ENCODE measurements at regions not wholly inside any gene's neighbourhood (a gene's known extent, or its start where the extent isn't known, plus 50 kb on each side); places are given as distances from the start of the nearest gene placed in this dataset.

- TF ChIP-seq CTCF (IDR thresholded peaks at IDR 0.05) (no peak), POLR2A (IDR thresholded peaks at IDR 0.05) (no peak)
Measured at GRCh38 chr9:26264709-26265601, 586.7 kb upstream of the TUSC1 start.
